ENCODE measurements at regions not wholly inside any gene's neighbourhood (a gene's known extent, or its start where the extent isn't known, plus 50 kb on each side); places are given as distances from the start of the nearest gene placed in this dataset.

GRCh38 chr11:126140926-126141280 lies 70.5 kb downstream of the RPUSD4 start:
- no peak for DNase-seq (ENCODE audit: low read depth)
- no peak for TF ChIP-seq POLR2A (IDR thresholded peaks at IDR 0.05; ENCODE audit: extremely low read depth, insufficient read length)
- TF ChIP-seq MAX (IDR thresholded peaks at IDR 0.05; ENCODE audit: low read depth, low read length), result no peak
- no peak for TF ChIP-seq CTCF (IDR thresholded peaks at IDR 0.05; ENCODE audit: low read depth, low read length)
- TF ChIP-seq MYC (IDR thresholded peaks at IDR 0.05; ENCODE audit: low read depth, low read length), result no peak
- H3K4me3 ChIP-seq (ENCODE audit: low read depth, low read length), result no peak overlapping the region

- no peak overlapping the region for H3K4me3 ChIP-seq (ENCODE audit: low read depth, low read length)
- no peak for TF ChIP-seq CTCF (IDR thresholded peaks at IDR 0.05; ENCODE audit: low read depth, low read length)
- no peak for TF ChIP-seq MYC (IDR thresholded peaks at IDR 0.05; ENCODE audit: low read depth, low read length)
- TF ChIP-seq POLR2A (IDR thresholded peaks at IDR 0.05; ENCODE audit: extremely low read depth, insufficient read length), result no peak
- no peak for TF ChIP-seq MAX (IDR thresholded peaks at IDR 0.05; ENCODE audit: low read depth, low read length)
- no peak for DNase-seq (ENCODE audit: low read depth)
These were observed 71.1 kb downstream of the RPUSD4 start for GRCh38 chr11:126140201-126140925.

GRCh38 chr11:126139111-126140091 lies 72.0 kb downstream of the RPUSD4 start:
- TF ChIP-seq MAX (IDR thresholded peaks at IDR 0.05; ENCODE audit: low read depth, low read length) (no peak), CTCF (IDR thresholded peaks at IDR 0.05; ENCODE audit: low read depth, low read length) (no peak), MYC (IDR thresholded peaks at IDR 0.05; ENCODE audit: low read depth, low read length) (no peak), POLR2A (IDR thresholded peaks at IDR 0.05; ENCODE audit: extremely low read depth, insufficient read length) (no peak)
- no peak overlapping the region for H3K4me3 ChIP-seq (ENCODE audit: low read depth, low read length)
- DNase-seq (ENCODE audit: low read depth), result no peak

GRCh38 chr11:126138636-126139035 lies 72.8 kb downstream of the RPUSD4 start:
- no peak overlapping the region for H3K4me3 ChIP-seq (ENCODE audit: low read depth, low read length)
- DNase-seq (ENCODE audit: low read depth), result no peak
- no peak for TF ChIP-seq MYC (IDR thresholded peaks at IDR 0.05; ENCODE audit: low read depth, low read length)
- TF ChIP-seq MAX (IDR thresholded peaks at IDR 0.05; ENCODE audit: low read depth, low read length), result no peak
- no peak for TF ChIP-seq CTCF (IDR thresholded peaks at IDR 0.05; ENCODE audit: low read depth, low read length)
- no peak for TF ChIP-seq POLR2A (IDR thresholded peaks at IDR 0.05; ENCODE audit: extremely low read depth, insufficient read length)

- no peak overlapping the region for H3K4me3 ChIP-seq (ENCODE audit: low read depth, low read length)
- TF ChIP-seq MYC (IDR thresholded peaks at IDR 0.05; ENCODE audit: low read depth, low read length) (no peak), MAX (IDR thresholded peaks at IDR 0.05; ENCODE audit: low read depth, low read length) (no peak), POLR2A (IDR thresholded peaks at IDR 0.05; ENCODE audit: extremely low read depth, insufficient read length) (no peak), CTCF (IDR thresholded peaks at IDR 0.05; ENCODE audit: low read depth, low read length) (no peak)
- DNase-seq (ENCODE audit: low read depth), result no peak
These were observed 74.3 kb downstream of the RPUSD4 start for GRCh38 chr11:126137136-126137535.
